ENCODE measurements at regions not wholly inside any gene's neighbourhood (a gene's known extent, or its start where the extent isn't known, plus 50 kb on each side); places are given as distances from the start of the nearest gene placed in this dataset.

DNA sequence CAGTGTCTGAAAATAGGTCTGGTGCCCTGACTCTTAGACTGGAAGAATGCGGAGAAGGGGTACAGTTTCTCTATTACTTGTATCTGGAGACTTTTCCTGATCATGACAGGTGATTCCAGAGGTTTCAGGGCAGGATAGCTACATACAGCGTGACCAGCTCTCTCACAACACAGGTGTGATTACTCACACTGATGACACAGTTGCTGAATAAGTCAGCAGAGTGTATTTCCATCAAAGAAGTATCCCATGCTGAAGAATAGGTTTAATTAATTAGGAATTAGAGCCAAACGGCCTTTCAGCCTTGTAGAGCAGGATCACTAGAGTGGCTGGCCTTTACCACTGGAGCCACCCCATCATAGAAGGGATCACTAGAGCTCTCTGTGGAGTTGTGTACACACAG is 298.6 kb downstream of the LMX1A start:
- H3K27ac ChIP-seq (ENCODE audit: low read length) = peak overlapping the region; percentile 73
- no peaks in the 10 kb centered on the region for H3K9me3 ChIP-seq (ENCODE audit: low read length)
- H3K36me3 ChIP-seq (ENCODE audit: insufficient read depth, low read length) = no peaks in the 10 kb centered on the region
- no peaks in the 10 kb centered on the region for H3K9me2 ChIP-seq (ENCODE audit: insufficient read depth, low read length)
- H2AFZ ChIP-seq (ENCODE audit: low read depth, low read length) = no peak overlapping the region
- no peak overlapping the region for H3K4me2 ChIP-seq (ENCODE audit: low read length)
- H3K9ac ChIP-seq (ENCODE audit: low read length) = no peak overlapping the region
- no peaks in the 10 kb centered on the region for H4K20me1 ChIP-seq (ENCODE audit: insufficient read depth)
- H3K79me2 ChIP-seq (replicated peaks; ENCODE audit: insufficient read depth, low read length) = no peaks in the 10 kb centered on the region
- H3F3A ChIP-seq (ENCODE audit: insufficient read depth, low read length, poor library complexity, severe bottlenecking) = peaks cover 5% of the 10 kb centered on the region
- TF ChIP-seq POLR2AphosphoS5 (IDR thresholded peaks at IDR 0.05) (no peak), TAF1 (IDR thresholded peaks at IDR 0.05; ENCODE audit: low read depth) (no peak), MXI1 (conservative IDR thresholded peaks at IDR 0.05; ENCODE audit: poor library complexity, severe bottlenecking) (no peak)
- TF ChIP-seq, protein P1, sequence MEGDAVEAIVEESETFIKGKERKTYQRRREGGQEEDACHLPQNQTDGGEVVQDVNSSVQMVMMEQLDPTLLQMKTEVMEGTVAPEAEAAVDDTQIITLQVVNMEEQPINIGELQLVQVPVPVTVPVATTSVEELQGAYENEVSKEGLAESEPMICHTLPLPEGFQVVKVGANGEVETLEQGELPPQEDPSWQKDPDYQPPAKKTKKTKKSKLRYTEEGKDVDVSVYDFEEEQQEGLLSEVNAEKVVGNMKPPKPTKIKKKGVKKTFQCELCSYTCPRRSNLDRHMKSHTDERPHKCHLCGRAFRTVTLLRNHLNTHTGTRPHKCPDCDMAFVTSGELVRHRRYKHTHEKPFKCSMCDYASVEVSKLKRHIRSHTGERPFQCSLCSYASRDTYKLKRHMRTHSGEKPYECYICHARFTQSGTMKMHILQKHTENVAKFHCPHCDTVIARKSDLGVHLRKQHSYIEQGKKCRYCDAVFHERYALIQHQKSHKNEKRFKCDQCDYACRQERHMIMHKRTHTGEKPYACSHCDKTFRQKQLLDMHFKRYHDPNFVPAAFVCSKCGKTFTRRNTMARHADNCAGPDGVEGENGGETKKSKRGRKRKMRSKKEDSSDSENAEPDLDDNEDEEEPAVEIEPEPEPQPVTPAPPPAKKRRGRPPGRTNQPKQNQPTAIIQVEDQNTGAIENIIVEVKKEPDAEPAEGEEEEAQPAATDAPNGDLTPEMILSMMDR (IDR thresholded peaks at IDR 0.05; ENCODE audit: poor library complexity, severe bottlenecking) = no peak
- no peaks in the 10 kb centered on the region for H3K27me3 ChIP-seq (ENCODE audit: insufficient read depth, low read depth, low read length)
- H3K4me3 ChIP-seq (ENCODE audit: low read length) = no peak overlapping the region

DNA sequence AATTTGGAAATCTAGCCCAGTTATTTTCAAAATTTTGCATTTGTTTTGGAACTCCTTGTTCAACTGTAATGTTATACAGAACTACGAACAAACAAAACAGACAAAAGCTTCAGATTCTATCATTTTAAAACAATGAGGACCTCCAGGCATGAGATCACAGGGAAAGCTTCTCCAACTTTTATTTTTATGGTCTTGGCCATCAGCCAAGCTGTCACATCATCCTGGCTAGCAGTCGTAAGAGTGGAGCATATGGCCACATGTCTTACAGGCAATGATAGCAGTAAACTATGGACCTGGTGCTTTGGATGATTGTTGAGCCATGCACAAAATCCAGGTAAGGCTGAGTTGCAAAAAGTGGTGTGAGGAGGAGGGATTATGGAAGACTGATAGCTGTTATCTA is 299.6 kb downstream of the LMX1A start:
- no peaks in the 10 kb centered on the region for H3K9me3 ChIP-seq (ENCODE audit: low read length)
- peaks cover 5% of the 10 kb centered on the region for H3F3A ChIP-seq (ENCODE audit: insufficient read depth, low read length, poor library complexity, severe bottlenecking)
- H3K9ac ChIP-seq (ENCODE audit: low read length) = no peak overlapping the region
- H2AFZ ChIP-seq (ENCODE audit: low read depth, low read length) = no peak overlapping the region
- H3K9me2 ChIP-seq (ENCODE audit: insufficient read depth, low read length) = no peaks in the 10 kb centered on the region
- no peak overlapping the region for H3K4me2 ChIP-seq (ENCODE audit: low read length)
- H3K36me3 ChIP-seq (ENCODE audit: insufficient read depth, low read length) = no peaks in the 10 kb centered on the region
- no peaks in the 10 kb centered on the region for H3K79me2 ChIP-seq (replicated peaks; ENCODE audit: insufficient read depth, low read length)
- no peak overlapping the region for H3K4me3 ChIP-seq (ENCODE audit: low read length)
- no peaks in the 10 kb centered on the region for H4K20me1 ChIP-seq (ENCODE audit: insufficient read depth)
- no peak for TF ChIP-seq EZH2 (IDR thresholded peaks at IDR 0.05; ENCODE audit: borderline replicate concordance, insufficient read depth, low read length, poor library complexity, severe bottlenecking)
- TF ChIP-seq, protein P1 (IDR thresholded peaks at IDR 0.05; ENCODE audit: poor library complexity, severe bottlenecking) = no peak
- TF ChIP-seq, protein P2, sequence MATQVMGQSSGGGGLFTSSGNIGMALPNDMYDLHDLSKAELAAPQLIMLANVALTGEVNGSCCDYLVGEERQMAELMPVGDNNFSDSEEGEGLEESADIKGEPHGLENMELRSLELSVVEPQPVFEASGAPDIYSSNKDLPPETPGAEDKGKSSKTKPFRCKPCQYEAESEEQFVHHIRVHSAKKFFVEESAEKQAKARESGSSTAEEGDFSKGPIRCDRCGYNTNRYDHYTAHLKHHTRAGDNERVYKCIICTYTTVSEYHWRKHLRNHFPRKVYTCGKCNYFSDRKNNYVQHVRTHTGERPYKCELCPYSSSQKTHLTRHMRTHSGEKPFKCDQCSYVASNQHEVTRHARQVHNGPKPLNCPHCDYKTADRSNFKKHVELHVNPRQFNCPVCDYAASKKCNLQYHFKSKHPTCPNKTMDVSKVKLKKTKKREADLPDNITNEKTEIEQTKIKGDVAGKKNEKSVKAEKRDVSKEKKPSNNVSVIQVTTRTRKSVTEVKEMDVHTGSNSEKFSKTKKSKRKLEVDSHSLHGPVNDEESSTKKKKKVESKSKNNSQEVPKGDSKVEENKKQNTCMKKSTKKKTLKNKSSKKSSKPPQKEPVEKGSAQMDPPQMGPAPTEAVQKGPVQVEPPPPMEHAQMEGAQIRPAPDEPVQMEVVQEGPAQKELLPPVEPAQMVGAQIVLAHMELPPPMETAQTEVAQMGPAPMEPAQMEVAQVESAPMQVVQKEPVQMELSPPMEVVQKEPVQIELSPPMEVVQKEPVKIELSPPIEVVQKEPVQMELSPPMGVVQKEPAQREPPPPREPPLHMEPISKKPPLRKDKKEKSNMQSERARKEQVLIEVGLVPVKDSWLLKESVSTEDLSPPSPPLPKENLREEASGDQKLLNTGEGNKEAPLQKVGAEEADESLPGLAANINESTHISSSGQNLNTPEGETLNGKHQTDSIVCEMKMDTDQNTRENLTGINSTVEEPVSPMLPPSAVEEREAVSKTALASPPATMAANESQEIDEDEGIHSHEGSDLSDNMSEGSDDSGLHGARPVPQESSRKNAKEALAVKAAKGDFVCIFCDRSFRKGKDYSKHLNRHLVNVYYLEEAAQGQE (IDR thresholded peaks at IDR 0.05; ENCODE audit: borderline replicate concordance) = no peak
- no peak for TF ChIP-seq MXI1 (conservative IDR thresholded peaks at IDR 0.05; ENCODE audit: poor library complexity, severe bottlenecking)
- TF ChIP-seq SMC3 (conservative IDR thresholded peaks at IDR 0.05; ENCODE audit: poor library complexity) = no peak
- no peak for TF ChIP-seq RAD21 (conservative IDR thresholded peaks at IDR 0.05)
- TF ChIP-seq EP300 (conservative IDR thresholded peaks at IDR 0.05; ENCODE audit: poor library complexity, severe bottlenecking) = no peak
- TF ChIP-seq TAF1 (IDR thresholded peaks at IDR 0.05; ENCODE audit: low read depth) = no peak
- TF ChIP-seq POLR2AphosphoS5 (IDR thresholded peaks at IDR 0.05) = no peak
- no peak overlapping the region for H3K27ac ChIP-seq (ENCODE audit: low read length)
- H3K27me3 ChIP-seq (ENCODE audit: insufficient read depth, low read depth, low read length) = no peaks in the 10 kb centered on the region
